ENCODE measurements at regions not wholly inside any gene's neighbourhood (a gene's known extent, or its start where the extent isn't known, plus 50 kb on each side); places are given as distances from the start of the nearest gene placed in this dataset.

GRCh38 chr11:127203490-127203889, 202.9 kb upstream of the KIRREL3 start:
- no peaks in the 10 kb centered on the region for H3K9me3 ChIP-seq (ENCODE audit: control insufficient read depth, insufficient read depth, low read length)
- no peaks in the 10 kb centered on the region for H3K4me1 ChIP-seq (ENCODE audit: insufficient read depth, low read length)
- no peak overlapping the region for H3K9ac ChIP-seq (ENCODE audit: low read depth, low read length)
- H3K36me3 ChIP-seq (ENCODE audit: insufficient read depth, low read length): no peaks in the 10 kb centered on the region

DNA sequence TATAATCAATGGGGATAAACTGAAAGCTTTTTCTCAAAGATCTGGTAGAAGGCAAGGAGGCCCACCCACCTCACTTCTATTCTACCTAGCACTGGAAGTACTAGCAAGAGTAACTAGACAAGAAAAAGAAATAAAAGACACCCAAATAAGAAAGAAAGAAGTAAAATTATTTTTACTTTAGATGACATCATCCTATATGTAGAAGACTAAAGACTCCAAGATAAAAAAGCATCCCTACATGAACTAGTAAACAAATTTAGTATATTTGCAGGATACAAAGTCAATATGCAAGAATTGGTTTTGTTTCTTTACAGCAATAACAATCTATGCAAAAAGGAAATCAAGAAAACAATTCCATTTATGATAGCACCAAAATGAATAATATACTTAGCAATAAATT, 201.5 kb upstream of the KIRREL3 start:
- Histone ChIP-seq H3K36me3 (ENCODE audit: insufficient read depth, low read length) (no peaks in the 10 kb centered on the region), H3K9me3 (ENCODE audit: control insufficient read depth, insufficient read depth, low read length) (no peaks in the 10 kb centered on the region), H3K4me1 (ENCODE audit: insufficient read depth, low read length) (no peaks in the 10 kb centered on the region), H3K9ac (ENCODE audit: low read depth, low read length) (no peak overlapping the region)

GRCh38 chr11:127199306-127199801, 198.8 kb upstream of the KIRREL3 start:
- no peak overlapping the region for H3K9ac ChIP-seq (ENCODE audit: low read depth, low read length)
- H3K4me1 ChIP-seq (ENCODE audit: insufficient read depth, low read length): no peaks in the 10 kb centered on the region
- H3K36me3 ChIP-seq (ENCODE audit: insufficient read depth, low read length): no peaks in the 10 kb centered on the region
- no peaks in the 10 kb centered on the region for H3K9me3 ChIP-seq (ENCODE audit: control insufficient read depth, insufficient read depth, low read length)

DNA sequence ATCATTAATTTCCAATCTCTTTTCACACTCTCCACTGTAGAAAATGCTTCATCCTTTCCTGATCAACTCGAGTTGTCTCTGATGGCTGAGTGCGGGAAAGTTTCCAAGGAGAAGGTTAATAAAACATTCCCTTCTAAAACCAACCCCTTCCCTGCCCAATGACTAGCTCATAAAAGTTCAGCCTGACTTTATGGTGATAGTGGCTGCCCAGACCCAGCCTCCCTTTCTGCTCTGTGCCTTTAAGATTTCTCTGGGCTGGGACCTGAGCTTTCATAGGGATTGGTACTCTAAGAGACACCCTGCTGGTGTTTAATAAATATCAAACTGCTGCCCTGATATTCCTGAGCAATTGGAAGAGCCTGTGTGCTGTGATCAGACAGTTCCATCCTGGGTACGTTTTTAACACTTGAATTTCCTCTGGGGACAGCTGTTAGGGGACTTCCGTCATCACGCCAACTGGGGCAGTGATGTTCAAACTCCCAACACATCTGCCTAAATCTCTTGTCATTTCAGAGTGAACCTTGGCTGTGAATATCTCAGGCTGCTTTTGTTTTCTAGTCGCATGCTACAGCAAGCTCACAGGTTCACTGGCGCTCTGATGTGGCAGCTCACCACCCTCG, 195.0 kb upstream of the KIRREL3 start:
- Histone ChIP-seq H3K4me1 (ENCODE audit: insufficient read depth, low read length) (no peaks in the 10 kb centered on the region; the same call in 1 of the 2 replicates), H3K9me3 (ENCODE audit: control insufficient read depth, insufficient read depth, low read length) (no peaks in the 10 kb centered on the region), H3K36me3 (ENCODE audit: insufficient read depth, low read length) (no peaks in the 10 kb centered on the region), H3K9ac (ENCODE audit: low read depth, low read length) (no peak overlapping the region)

DNA sequence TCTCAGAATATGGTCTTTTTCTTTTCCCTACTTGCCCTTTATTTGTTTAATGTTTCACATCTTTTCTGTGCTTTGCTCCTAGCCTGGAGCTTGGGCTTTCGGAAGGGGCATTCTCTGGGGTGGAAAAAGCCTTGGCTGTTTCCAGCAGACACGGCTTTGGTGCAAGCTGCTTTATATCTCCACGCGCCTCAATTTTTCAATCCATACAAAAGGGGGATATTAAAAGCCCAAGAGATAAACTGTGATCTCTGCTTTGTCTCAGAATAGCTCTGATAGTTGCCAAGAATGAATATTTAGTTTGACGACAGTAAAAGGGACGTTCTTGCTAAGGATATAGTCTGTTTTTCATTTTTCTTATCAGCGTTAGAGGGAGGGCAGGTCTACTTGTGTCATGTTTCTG, 194.0 kb upstream of the KIRREL3 start:
- Histone ChIP-seq H3K36me3 (ENCODE audit: insufficient read depth, low read length) (no peaks in the 10 kb centered on the region), H3K9ac (ENCODE audit: low read depth, low read length) (no peak overlapping the region), H3K9me3 (ENCODE audit: control insufficient read depth, insufficient read depth, low read length) (no peaks in the 10 kb centered on the region), H3K4me1 (ENCODE audit: insufficient read depth, low read length) (no peaks in the 10 kb centered on the region; the same call in 1 of the 2 replicates)

GRCh38 chr11:127193950-127194349, 193.4 kb upstream of the KIRREL3 start:
- Histone ChIP-seq H3K9me3 (ENCODE audit: control insufficient read depth, insufficient read depth, low read length) (no peaks in the 10 kb centered on the region), H3K4me1 (ENCODE audit: insufficient read depth, low read length) (no peaks in the 10 kb centered on the region; the same call in 1 of the 2 replicates), H3K9ac (ENCODE audit: low read depth, low read length) (no peak overlapping the region), H3K36me3 (ENCODE audit: insufficient read depth, low read length) (no peaks in the 10 kb centered on the region)

DNA sequence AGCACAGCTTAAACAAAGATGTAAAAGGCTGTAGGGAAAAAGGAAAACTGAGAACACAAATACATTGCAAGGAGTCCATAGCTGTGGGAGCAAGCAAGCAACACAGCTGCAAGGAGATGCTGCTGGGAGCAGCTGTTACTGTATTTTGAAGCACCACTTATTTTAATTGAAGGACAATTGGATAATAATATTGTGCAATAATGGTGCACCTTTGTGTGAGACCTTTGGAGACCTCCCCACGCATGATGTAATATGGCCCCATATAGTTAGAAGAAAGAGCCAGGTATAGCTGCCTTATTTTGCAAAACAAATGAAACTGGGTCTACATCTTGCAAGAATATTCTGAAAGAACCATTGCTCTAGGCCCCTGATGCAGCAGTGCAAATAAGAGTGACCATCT, 191.1 kb upstream of the KIRREL3 start:
- no peaks in the 10 kb centered on the region; the same call in 1 of the 2 replicates for H3K4me1 ChIP-seq (ENCODE audit: insufficient read depth, low read length)
- H3K9me3 ChIP-seq (ENCODE audit: control insufficient read depth, insufficient read depth, low read length): no peaks in the 10 kb centered on the region
- H3K9ac ChIP-seq (ENCODE audit: low read depth, low read length): no peak overlapping the region
- H3K36me3 ChIP-seq (ENCODE audit: insufficient read depth, low read length): no peaks in the 10 kb centered on the region

DNA sequence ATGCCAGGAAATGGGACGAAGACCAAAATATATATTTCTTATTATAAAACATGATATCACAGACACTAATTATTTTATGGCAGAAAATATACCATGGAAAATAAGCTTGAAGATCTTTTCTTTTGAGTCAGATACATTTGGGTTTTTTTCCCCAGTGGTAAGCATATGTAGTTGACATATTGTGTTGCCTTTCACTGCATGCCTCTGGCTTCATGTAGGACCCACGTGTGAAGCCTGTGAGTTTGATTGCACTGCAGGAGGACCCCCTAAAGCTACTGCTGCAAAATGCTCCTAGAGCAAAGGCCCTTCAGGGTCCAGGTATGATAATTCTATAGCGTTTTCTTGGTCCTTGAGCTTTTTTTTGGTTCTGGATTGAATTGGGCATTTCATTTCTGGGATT, 190.7 kb upstream of the KIRREL3 start:
- no peaks in the 10 kb centered on the region for H3K36me3 ChIP-seq (ENCODE audit: insufficient read depth, low read length)

GRCh38 chr11:127182586-127183203, 182.1 kb upstream of the KIRREL3 start:
- no peaks in the 10 kb centered on the region for H3K36me3 ChIP-seq (ENCODE audit: insufficient read depth, low read length)
- no peak overlapping the region for H3K9ac ChIP-seq (ENCODE audit: low read depth, low read length)
- no peaks in the 10 kb centered on the region for H3K4me1 ChIP-seq (ENCODE audit: insufficient read depth, low read length)
- no peaks in the 10 kb centered on the region for H3K9me3 ChIP-seq (ENCODE audit: control insufficient read depth, insufficient read depth, low read length)

More for the DNA sequence above, 190.7 kb upstream of the KIRREL3 start:
- Histone ChIP-seq H3K9ac (ENCODE audit: low read depth, low read length) (no peak overlapping the region), H3K9me3 (ENCODE audit: control insufficient read depth, insufficient read depth, low read length) (no peaks in the 10 kb centered on the region), H3K4me1 (ENCODE audit: insufficient read depth, low read length) (no peaks in the 10 kb centered on the region; the same call in 1 of the 2 replicates)

DNA sequence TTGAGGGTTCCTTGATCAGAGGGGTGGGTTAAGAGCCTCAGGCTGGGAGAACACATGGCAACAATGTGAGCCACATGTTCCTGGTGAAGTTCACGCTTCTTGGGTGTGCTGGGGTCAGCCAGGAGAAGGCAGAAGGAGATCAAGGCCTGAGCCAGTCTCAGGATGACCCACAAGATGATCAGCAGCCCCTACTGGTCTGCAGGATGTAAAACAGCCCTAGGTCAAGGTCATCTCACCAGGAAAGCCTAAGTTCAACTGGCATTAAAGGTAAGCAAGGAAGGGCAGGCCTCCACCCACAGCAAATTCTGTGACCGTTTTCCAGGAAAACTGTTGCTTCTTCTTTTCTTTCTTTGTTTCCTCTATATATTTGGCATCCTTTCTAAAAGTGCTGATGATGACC, 156.7 kb upstream of the KIRREL3 start:
- Histone ChIP-seq H3K9ac (ENCODE audit: low read depth, low read length) (no peak overlapping the region), H3K4me1 (ENCODE audit: insufficient read depth, low read length) (no peaks in the 10 kb centered on the region; the same call in 1 of the 2 replicates), H3K36me3 (ENCODE audit: insufficient read depth, low read length) (no peaks in the 10 kb centered on the region), H3K9me3 (ENCODE audit: control insufficient read depth, insufficient read depth, low read length) (no peaks in the 10 kb centered on the region)

GRCh38 chr11:127149410-127149809, 148.8 kb upstream of the KIRREL3 start:
- no peak overlapping the region for H3K9ac ChIP-seq (ENCODE audit: low read depth, low read length)
- H3K4me1 ChIP-seq (ENCODE audit: insufficient read depth, low read length): no peaks in the 10 kb centered on the region
- no peaks in the 10 kb centered on the region for H3K9me3 ChIP-seq (ENCODE audit: control insufficient read depth, insufficient read depth, low read length)
- no peaks in the 10 kb centered on the region for H3K36me3 ChIP-seq (ENCODE audit: insufficient read depth, low read length)

- no peak overlapping the region for H3K9ac ChIP-seq (ENCODE audit: low read depth, low read length)
- H3K36me3 ChIP-seq (ENCODE audit: insufficient read depth, low read length): no peaks in the 10 kb centered on the region
- no peaks in the 10 kb centered on the region for H3K9me3 ChIP-seq (ENCODE audit: control insufficient read depth, insufficient read depth, low read length)
- H3K4me1 ChIP-seq (ENCODE audit: insufficient read depth, low read length): no peaks in the 10 kb centered on the region
Observed at GRCh38 chr11:127143251-127143650, 142.7 kb upstream of the KIRREL3 start.

GRCh38 chr11:127138613-127139012, 138.0 kb upstream of the KIRREL3 start:
- Histone ChIP-seq H3K9ac (ENCODE audit: low read depth, low read length) (no peak overlapping the region), H3K36me3 (ENCODE audit: insufficient read depth, low read length) (no peaks in the 10 kb centered on the region), H3K4me1 (ENCODE audit: insufficient read depth, low read length) (no peaks in the 10 kb centered on the region), H3K9me3 (ENCODE audit: control insufficient read depth, insufficient read depth, low read length) (no peaks in the 10 kb centered on the region)

- H3K36me3 ChIP-seq (ENCODE audit: insufficient read depth, low read length): no peaks in the 10 kb centered on the region
- no peaks in the 10 kb centered on the region for H3K4me1 ChIP-seq (ENCODE audit: insufficient read depth, low read length)
- no peaks in the 10 kb centered on the region for H3K9me3 ChIP-seq (ENCODE audit: control insufficient read depth, insufficient read depth, low read length)
- no peak overlapping the region for H3K9ac ChIP-seq (ENCODE audit: low read depth, low read length)
Observed at GRCh38 chr11:127137771-127138280, 137.3 kb upstream of the KIRREL3 start.

DNA sequence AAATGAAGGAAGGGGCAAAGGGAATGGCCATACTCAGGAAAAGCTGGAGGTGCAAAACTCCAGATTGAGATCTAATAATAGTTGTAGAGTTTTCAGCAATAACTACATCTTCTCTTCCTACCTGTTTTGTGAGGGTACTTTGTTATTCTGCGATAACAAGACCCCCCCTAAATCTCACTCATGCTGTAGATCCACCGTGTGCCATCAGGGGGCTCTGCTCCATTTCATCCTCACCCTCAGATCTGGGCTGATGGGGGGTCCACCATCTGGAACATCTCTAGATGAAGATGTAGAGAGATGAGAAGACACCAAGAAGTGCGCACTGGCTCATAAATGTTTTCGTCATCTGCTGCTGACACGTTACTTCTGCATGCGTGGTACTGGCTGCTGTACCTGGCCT, 135.9 kb upstream of the KIRREL3 start:
- H3K36me3 ChIP-seq (ENCODE audit: insufficient read depth, low read length): no peaks in the 10 kb centered on the region
- H3K4me1 ChIP-seq (ENCODE audit: insufficient read depth, low read length): no peaks in the 10 kb centered on the region
- no peak overlapping the region for H3K9ac ChIP-seq (ENCODE audit: low read depth, low read length)
- no peaks in the 10 kb centered on the region for H3K9me3 ChIP-seq (ENCODE audit: control insufficient read depth, insufficient read depth, low read length)

All from ES-I3 (cell line).